SK-N-SH (cell line): ENCODE measurements at regions not wholly inside any gene's neighbourhood (a gene's known extent, or its start where the extent isn't known, plus 50 kb on each side); places are given as distances from the start of the nearest gene placed in this dataset.

Experiments used
- CTCF ChIA-PET: fragments of 300-600, 350-600 bp; formaldehyde crosslinking; extraction: SDS; loops from one replicate; lab custom pipeline; 2021; lab: Yijun Ruan, JAX
- POLR2A ChIA-PET: fragments of 350-600 bp; sonication (Branson Sonifier 250); formaldehyde crosslinking; extraction: SDS; loops from one replicate; lab custom pipeline; 2020; ENCODE audit warnings: antibody characterized with exemption, inconsistent platforms; lab: Yijun Ruan, JAX
- DNase-seq: peaks from one replicate; pipeline ENCODE4 v3.0.0; 2012
- H2AFZ ChIP-seq: fragments of 200-600 bp; sonication (generic); 2 replicates; pipeline ENCODE4 v1.8.1; 2016; ENCODE audit warnings: antibody characterized with exemption, mild to moderate bottlenecking, low read depth
- H3F3A ChIP-seq: fragments of 200-600 bp; sonication (generic); replicated peaks from 2 replicates; pipeline ENCODE3; 2016; ENCODE audit warnings: antibody characterized with exemption, mild to moderate bottlenecking; ENCODE audit not compliant: insufficient read depth
- H3K27ac ChIP-seq, 2 experiments: fragments of 200-500 bp in 1 of 2; fragments of 200-600 bp in 1 of 2; sonication (Bioruptor generic) in 1 of 2; sonication (generic), shearing (Covaris generic) in 1 of 2; 2 replicates each; pipeline versions ENCODE4 v1.5.1 to v1.6.1; 2014 to 2016; ENCODE audit warnings: low read depth in 2 of 2, inconsistent platforms in 1 of 2, low read length in 1 of 2, mild to moderate bottlenecking in 1 of 2, mixed read lengths in 1 of 2
- H3K27me3 ChIP-seq: fragments of 200-600 bp; sonication (generic), shearing (Covaris generic); 2 replicates; pipeline ENCODE4 v1.6.1; 2016; ENCODE audit warnings: mixed run types; ENCODE audit not compliant: insufficient read depth
- H3K36me3 ChIP-seq, 2 experiments: fragments of 200-500 bp in 1 of 2; fragments of 200-600 bp in 1 of 2; sonication (Bioruptor generic) in 1 of 2; sonication (generic) in 1 of 2; replicated peaks in 1 of 2; 2 replicates each; pipeline versions ENCODE3 to v1.5.1; 2014 to 2016; ENCODE audit warnings: low read length in 1 of 2, mild to moderate bottlenecking in 1 of 2; ENCODE audit not compliant: insufficient read depth in 2 of 2, control insufficient read depth in 1 of 2
- H3K4me1 ChIP-seq, 2 experiments: fragments of 200-500 bp in 1 of 2; fragments of 200-600 bp in 1 of 2; sonication (Bioruptor generic) in 1 of 2; sonication (generic), shearing (Covaris generic) in 1 of 2; 2 replicates each; pipeline versions ENCODE4 v1.5.1 to v1.6.1; 2014 to 2016; ENCODE audit warnings: low read depth in 1 of 2, low read length in 1 of 2, mixed run types in 1 of 2; ENCODE audit not compliant: insufficient read depth in 2 of 2, control insufficient read depth in 1 of 2
- H3K4me2 ChIP-seq: fragments of 200-600 bp; sonication (generic), shearing (Covaris generic); 2 replicates; pipeline ENCODE4 v1.6.1; 2017; ENCODE audit warnings: mixed run types
- H3K4me3 ChIP-seq, 2 experiments: fragments of 200-500 bp in 1 of 2; fragments of 200-600 bp in 1 of 2; sonication (Bioruptor generic) in 1 of 2; sonication (generic), shearing (Covaris generic) in 1 of 2; 2 replicates each; pipeline versions ENCODE4 v1.5.1 to v1.8.1; 2014 to 2016; ENCODE audit warnings: low read depth in 2 of 2, inconsistent platforms in 1 of 2, low read length in 1 of 2, mild to moderate bottlenecking in 1 of 2, mixed read lengths in 1 of 2, moderate library complexity in 1 of 2
- H3K79me2 ChIP-seq: fragments of 200-600 bp; sonication (generic); 2 replicates; pipeline ENCODE4 v1.8.1; 2017; ENCODE audit warnings: mild to moderate bottlenecking; ENCODE audit not compliant: insufficient read depth
- H3K9ac ChIP-seq: fragments of 200-600 bp; sonication (generic); 2 replicates; pipeline ENCODE4 v1.6.1; 2017; ENCODE audit warnings: mixed run types
- H3K9me2 ChIP-seq: fragments of 200-600 bp; sonication (generic); 2 replicates; pipeline ENCODE4 v1.6.1; 2017; ENCODE audit warnings: mixed run types
- H3K9me3 ChIP-seq: fragments of 200-600 bp; sonication (generic); 2 replicates; pipeline ENCODE4 v1.6.1; 2017; ENCODE audit warnings: mixed run types, mild to moderate bottlenecking, moderate library complexity
- H4K20me1 ChIP-seq: fragments of 200-600 bp; sonication (generic); 2 replicates; pipeline ENCODE4 v1.6.1; 2017; ENCODE audit warnings: mild to moderate bottlenecking, mixed run types; ENCODE audit not compliant: insufficient read depth
- EP300 ChIP-seq, 2 experiments: IDR thresholded peaks; 2 replicates each; pipeline versions ENCODE4 v1.4.0 to v1.6.1; 2012; ENCODE audit warnings: borderline replicate concordance in 1 of 2, low read depth in 1 of 2, low read length in 1 of 2
- EZH2phosphoT487 ChIP-seq: fragments of 200-600 bp; sonication (generic); IDR thresholded peaks from 2 replicates; pipeline ENCODE4 v1.6.1; 2017; ENCODE audit warnings: low read depth, mixed run types, mild to moderate bottlenecking, antibody characterized with exemption, moderate library complexity, borderline replicate concordance
- JUND ChIP-seq: IDR thresholded peaks from 2 replicates; pipeline ENCODE4 v1.4.0; 2012
- NFIC ChIP-seq: IDR thresholded peaks from 2 replicates; pipeline ENCODE4 v1.4.0; 2012; ENCODE audit warnings: borderline replicate concordance
- RAD21 ChIP-seq: IDR thresholded peaks from 2 replicates; pipeline ENCODE4 v1.6.1; 2012; ENCODE audit warnings: mild to moderate bottlenecking, low read length
- SIN3A ChIP-seq: IDR thresholded peaks from 2 replicates; pipeline ENCODE4 v1.6.1; 2012; ENCODE audit warnings: low read depth, mild to moderate bottlenecking, low read length, moderate library complexity, borderline replicate concordance
- SMC3 ChIP-seq: IDR thresholded peaks from 2 replicates; pipeline ENCODE4 v1.6.1; 2012; ENCODE audit warnings: low read depth, low read length, improper control_type of control experiment
- TAF1 ChIP-seq: IDR thresholded peaks from 2 replicates; pipeline ENCODE4 v1.6.1; 2012; ENCODE audit warnings: low read depth, mild to moderate bottlenecking, low read length, moderate library complexity, borderline replicate concordance
- WGBS: methylation state at CpG from one replicate; pipeline ENCODE4 v1.1.6; 2017; ENCODE audit warnings: low lambda C conversion rate; 5-methylcytosine and 5-hydroxymethylcytosine counted together
- TF ChIP-seq, protein P1 (sequence below): IDR thresholded peaks from 2 replicates; pipeline ENCODE4 v1.6.1; 2012; ENCODE audit warnings: mild to moderate bottlenecking, low read depth, low read length, moderate library complexity
- TF ChIP-seq, protein P2 (sequence below): IDR thresholded peaks from 2 replicates; pipeline ENCODE4; 2012
- TF ChIP-seq, protein P3 (sequence below): fragments of 150-350 bp; IDR thresholded peaks from 2 replicates; pipeline ENCODE4 v1.6.1; 2016; ENCODE audit warnings: mild to moderate bottlenecking, low read depth, low read length
- TF ChIP-seq, protein P4 (sequence below): IDR thresholded peaks from 2 replicates; pipeline ENCODE4 v1.4.0; 2012; ENCODE audit warnings: low read depth, borderline replicate concordance
- TF ChIP-seq, protein P5 (sequence below): IDR thresholded peaks from 2 replicates; pipeline ENCODE4 v1.4.0; 2012; ENCODE audit warnings: low read depth, borderline replicate concordance
- TF ChIP-seq, protein P6 (sequence below): IDR thresholded peaks from 2 replicates; pipeline ENCODE4 v1.4.0; 2012; ENCODE audit warnings: low read depth
- TF ChIP-seq, protein P7 (sequence below): fragments of 200-600 bp; sonication (generic); IDR thresholded peaks from 2 replicates; pipeline ENCODE4 v1.6.1; 2017; ENCODE audit warnings: antibody characterized with exemption, mild to moderate bottlenecking, moderate library complexity

DNA sequence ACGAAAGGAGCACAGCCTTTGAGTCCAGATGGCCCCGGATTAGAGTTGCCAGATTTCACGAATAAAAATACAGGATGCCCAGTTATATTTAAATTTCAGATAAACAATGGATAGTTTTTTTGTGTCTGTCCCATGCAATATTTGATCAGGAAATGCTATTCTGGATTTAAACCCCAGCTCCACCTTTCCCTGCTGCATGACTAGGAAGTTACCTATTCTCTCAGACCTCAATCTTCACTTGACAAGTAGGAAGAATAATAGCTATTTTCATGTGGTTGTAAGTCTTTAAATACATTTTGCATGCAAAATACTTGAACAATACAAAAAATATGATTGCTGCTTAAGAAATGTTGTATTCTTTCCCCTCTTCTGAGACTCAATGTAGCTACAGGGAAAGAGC is 125.3 kb upstream of the P2RY1 start:
- Histone ChIP-seq H3F3A (no peaks in the 10 kb centered on the region), H3K27me3 (no peaks in the 10 kb centered on the region), H3K4me2 (no peak overlapping the region), H3K4me1 (peaks cover 0 to 6% of the 10 kb centered on the region in 2 experiments; a peak in 2 of 4 replicates), H3K9me2 (no peaks in the 10 kb centered on the region), H2AFZ (no peak overlapping the region), H3K4me3 (no peak overlapping the region), H4K20me1 (no peaks in the 10 kb centered on the region), H3K27ac (no peak overlapping the region), H3K79me2 (no peaks in the 10 kb centered on the region), H3K9me3 (no peaks in the 10 kb centered on the region), H3K9ac (no peak overlapping the region), H3K36me3 (no peaks in the 10 kb centered on the region)
- no peak for DNase-seq
- TF ChIP-seq, protein P1, sequence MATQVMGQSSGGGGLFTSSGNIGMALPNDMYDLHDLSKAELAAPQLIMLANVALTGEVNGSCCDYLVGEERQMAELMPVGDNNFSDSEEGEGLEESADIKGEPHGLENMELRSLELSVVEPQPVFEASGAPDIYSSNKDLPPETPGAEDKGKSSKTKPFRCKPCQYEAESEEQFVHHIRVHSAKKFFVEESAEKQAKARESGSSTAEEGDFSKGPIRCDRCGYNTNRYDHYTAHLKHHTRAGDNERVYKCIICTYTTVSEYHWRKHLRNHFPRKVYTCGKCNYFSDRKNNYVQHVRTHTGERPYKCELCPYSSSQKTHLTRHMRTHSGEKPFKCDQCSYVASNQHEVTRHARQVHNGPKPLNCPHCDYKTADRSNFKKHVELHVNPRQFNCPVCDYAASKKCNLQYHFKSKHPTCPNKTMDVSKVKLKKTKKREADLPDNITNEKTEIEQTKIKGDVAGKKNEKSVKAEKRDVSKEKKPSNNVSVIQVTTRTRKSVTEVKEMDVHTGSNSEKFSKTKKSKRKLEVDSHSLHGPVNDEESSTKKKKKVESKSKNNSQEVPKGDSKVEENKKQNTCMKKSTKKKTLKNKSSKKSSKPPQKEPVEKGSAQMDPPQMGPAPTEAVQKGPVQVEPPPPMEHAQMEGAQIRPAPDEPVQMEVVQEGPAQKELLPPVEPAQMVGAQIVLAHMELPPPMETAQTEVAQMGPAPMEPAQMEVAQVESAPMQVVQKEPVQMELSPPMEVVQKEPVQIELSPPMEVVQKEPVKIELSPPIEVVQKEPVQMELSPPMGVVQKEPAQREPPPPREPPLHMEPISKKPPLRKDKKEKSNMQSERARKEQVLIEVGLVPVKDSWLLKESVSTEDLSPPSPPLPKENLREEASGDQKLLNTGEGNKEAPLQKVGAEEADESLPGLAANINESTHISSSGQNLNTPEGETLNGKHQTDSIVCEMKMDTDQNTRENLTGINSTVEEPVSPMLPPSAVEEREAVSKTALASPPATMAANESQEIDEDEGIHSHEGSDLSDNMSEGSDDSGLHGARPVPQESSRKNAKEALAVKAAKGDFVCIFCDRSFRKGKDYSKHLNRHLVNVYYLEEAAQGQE: no peak
- TF ChIP-seq EP300 (IDR thresholded peaks at IDR 0.05; ENCODE audit: borderline replicate concordance in 1 of 2, low read depth in 1 of 2, low read length in 1 of 2): no peak
- TF ChIP-seq, protein P2, sequence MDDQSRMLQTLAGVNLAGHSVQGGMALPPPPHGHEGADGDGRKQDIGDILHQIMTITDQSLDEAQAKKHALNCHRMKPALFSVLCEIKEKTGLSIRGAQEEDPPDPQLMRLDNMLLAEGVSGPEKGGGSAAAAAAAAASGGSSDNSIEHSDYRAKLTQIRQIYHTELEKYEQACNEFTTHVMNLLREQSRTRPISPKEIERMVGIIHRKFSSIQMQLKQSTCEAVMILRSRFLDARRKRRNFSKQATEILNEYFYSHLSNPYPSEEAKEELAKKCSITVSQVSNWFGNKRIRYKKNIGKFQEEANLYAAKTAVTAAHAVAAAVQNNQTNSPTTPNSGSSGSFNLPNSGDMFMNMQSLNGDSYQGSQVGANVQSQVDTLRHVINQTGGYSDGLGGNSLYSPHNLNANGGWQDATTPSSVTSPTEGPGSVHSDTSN: no peak
- TF ChIP-seq, protein P3, sequence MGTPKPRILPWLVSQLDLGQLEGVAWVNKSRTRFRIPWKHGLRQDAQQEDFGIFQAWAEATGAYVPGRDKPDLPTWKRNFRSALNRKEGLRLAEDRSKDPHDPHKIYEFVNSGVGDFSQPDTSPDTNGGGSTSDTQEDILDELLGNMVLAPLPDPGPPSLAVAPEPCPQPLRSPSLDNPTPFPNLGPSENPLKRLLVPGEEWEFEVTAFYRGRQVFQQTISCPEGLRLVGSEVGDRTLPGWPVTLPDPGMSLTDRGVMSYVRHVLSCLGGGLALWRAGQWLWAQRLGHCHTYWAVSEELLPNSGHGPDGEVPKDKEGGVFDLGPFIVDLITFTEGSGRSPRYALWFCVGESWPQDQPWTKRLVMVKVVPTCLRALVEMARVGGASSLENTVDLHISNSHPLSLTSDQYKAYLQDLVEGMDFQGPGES: no peak
- no peak for TF ChIP-seq EZH2phosphoT487
- no peak for TF ChIP-seq NFIC
- no peak for TF ChIP-seq SIN3A
- POLR2A ChIA-PET: no interaction called here
- CTCF ChIA-PET: interaction anchor here (0.6 kb wide), 1 partner anchor 98 kb away, joined by 3 read pairs; no protein-coding TSS in a partner anchor
- WGBS: 43% methylated on average over 3 of the region's 3 CpGs

DNA sequence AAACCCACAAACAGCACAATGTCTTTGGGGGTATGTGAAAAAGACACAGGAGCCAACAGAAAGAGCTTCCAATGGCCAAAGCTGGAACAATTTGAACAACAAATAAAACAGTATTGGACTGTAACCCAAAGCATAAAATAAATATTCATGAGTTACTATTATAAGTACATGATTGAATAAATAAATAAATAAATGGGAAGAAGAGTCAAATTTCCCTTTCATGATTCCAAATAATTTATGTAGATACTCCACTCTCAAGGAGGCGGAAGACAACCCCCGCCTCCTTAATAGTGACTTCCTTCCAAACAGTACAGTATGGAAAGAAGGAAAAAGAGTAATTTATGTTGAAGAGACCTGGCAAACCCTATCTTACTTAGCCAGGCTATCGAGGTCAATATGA is 124.4 kb upstream of the P2RY1 start:
- no peaks in the 10 kb centered on the region for H3F3A ChIP-seq
- H3K4me3 ChIP-seq: no peak overlapping the region
- H3K36me3 ChIP-seq: no peaks in the 10 kb centered on the region
- H2AFZ ChIP-seq: no peak overlapping the region
- H3K27me3 ChIP-seq: no peaks in the 10 kb centered on the region
- no peaks in the 10 kb centered on the region for H3K79me2 ChIP-seq
- H3K9me3 ChIP-seq: no peaks in the 10 kb centered on the region
- H4K20me1 ChIP-seq: no peaks in the 10 kb centered on the region
- no peak for DNase-seq
- CTCF ChIA-PET: no interaction called here
- H3K9me2 ChIP-seq: no peaks in the 10 kb centered on the region
- no peak overlapping the region for H3K4me2 ChIP-seq
- 56% methylated on average over 3 of the region's 3 CpGs for WGBS
- H3K27ac ChIP-seq: no peak overlapping the region
- H3K9ac ChIP-seq: no peak overlapping the region
- POLR2A ChIA-PET: no interaction called here
- peaks cover 0 to 6% of the 10 kb centered on the region in 2 experiments; a peak in 2 of 4 replicates for H3K4me1 ChIP-seq
- TF ChIP-seq EP300 (IDR thresholded peaks at IDR 0.05; ENCODE audit: borderline replicate concordance in 1 of 2, low read depth in 1 of 2, low read length in 1 of 2) (no peak), RAD21 (no peak), TAF1 (no peak), SMC3 (no peak), JUND (no peak), SIN3A (no peak), NFIC (no peak)
- TF ChIP-seq, protein P4, sequence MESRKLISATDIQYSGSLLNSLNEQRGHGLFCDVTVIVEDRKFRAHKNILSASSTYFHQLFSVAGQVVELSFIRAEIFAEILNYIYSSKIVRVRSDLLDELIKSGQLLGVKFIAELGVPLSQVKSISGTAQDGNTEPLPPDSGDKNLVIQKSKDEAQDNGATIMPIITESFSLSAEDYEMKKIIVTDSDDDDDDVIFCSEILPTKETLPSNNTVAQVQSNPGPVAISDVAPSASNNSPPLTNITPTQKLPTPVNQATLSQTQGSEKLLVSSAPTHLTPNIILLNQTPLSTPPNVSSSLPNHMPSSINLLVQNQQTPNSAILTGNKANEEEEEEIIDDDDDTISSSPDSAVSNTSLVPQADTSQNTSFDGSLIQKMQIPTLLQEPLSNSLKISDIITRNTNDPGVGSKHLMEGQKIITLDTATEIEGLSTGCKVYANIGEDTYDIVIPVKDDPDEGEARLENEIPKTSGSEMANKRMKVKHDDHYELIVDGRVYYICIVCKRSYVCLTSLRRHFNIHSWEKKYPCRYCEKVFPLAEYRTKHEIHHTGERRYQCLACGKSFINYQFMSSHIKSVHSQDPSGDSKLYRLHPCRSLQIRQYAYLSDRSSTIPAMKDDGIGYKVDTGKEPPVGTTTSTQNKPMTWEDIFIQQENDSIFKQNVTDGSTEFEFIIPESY: no peak
- TF ChIP-seq, protein P5, sequence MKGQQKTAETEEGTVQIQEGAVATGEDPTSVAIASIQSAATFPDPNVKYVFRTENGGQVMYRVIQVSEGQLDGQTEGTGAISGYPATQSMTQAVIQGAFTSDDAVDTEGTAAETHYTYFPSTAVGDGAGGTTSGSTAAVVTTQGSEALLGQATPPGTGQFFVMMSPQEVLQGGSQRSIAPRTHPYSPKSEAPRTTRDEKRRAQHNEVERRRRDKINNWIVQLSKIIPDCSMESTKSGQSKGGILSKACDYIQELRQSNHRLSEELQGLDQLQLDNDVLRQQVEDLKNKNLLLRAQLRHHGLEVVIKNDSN: no peak
- TF ChIP-seq, protein P6, sequence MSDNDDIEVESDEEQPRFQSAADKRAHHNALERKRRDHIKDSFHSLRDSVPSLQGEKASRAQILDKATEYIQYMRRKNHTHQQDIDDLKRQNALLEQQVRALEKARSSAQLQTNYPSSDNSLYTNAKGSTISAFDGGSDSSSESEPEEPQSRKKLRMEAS: no peak
- TF ChIP-seq, protein P7, sequence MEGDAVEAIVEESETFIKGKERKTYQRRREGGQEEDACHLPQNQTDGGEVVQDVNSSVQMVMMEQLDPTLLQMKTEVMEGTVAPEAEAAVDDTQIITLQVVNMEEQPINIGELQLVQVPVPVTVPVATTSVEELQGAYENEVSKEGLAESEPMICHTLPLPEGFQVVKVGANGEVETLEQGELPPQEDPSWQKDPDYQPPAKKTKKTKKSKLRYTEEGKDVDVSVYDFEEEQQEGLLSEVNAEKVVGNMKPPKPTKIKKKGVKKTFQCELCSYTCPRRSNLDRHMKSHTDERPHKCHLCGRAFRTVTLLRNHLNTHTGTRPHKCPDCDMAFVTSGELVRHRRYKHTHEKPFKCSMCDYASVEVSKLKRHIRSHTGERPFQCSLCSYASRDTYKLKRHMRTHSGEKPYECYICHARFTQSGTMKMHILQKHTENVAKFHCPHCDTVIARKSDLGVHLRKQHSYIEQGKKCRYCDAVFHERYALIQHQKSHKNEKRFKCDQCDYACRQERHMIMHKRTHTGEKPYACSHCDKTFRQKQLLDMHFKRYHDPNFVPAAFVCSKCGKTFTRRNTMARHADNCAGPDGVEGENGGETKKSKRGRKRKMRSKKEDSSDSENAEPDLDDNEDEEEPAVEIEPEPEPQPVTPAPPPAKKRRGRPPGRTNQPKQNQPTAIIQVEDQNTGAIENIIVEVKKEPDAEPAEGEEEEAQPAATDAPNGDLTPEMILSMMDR: no peak
